Naive thymus-derived CD4-positive, alpha-beta T cell (primary cell): ENCODE measurements at regions not wholly inside any gene's neighbourhood (a gene's known extent, or its start where the extent isn't known, plus 50 kb on each side); places are given as distances from the start of the nearest gene placed in this dataset.

ENCODE experiments used
- ATAC-seq: fragments of 150-1000 bp; cut with Tn5 transposase; 2 replicates; pipeline ENCODE4 v1.10.0; 2021; ENCODE audit warnings: mild to moderate bottlenecking, moderate library complexity
- CTCF ChIA-PET: fragments of 350-600 bp; sonication (Branson Sonifier 250); formaldehyde crosslinking; loops from one replicate; lab custom pipeline; 2021; ENCODE audit warnings: antibody characterized with exemption; lab: Charles Lee
- POLR2A ChIA-PET: fragments of 350-600 bp; sonication (Branson Sonifier 250); formaldehyde crosslinking; loops from one replicate; lab custom pipeline; 2021; ENCODE audit warnings: antibody characterized with exemption, inconsistent platforms; lab: Charles Lee
- DNase-seq, 9 donors: peaks; one replicate each; pipeline versions ENCODE4 v3.0.0 to v3.0.0-alpha.2; 2020 to 2022; ENCODE audit warnings: mixed read lengths in 1 of 9
- H3K27ac ChIP-seq: one replicate; pipeline ENCODE4 v1.7.0; 2013; ENCODE audit warnings: mild to moderate bottlenecking, low read depth, low read length, moderate library complexity
- H3K27me3 ChIP-seq, 2 donors: one replicate each; pipeline ENCODE4 v1.7.0; 2013; ENCODE audit warnings: low read length in 2 of 2, mild to moderate bottlenecking in 2 of 2, moderate library complexity in 2 of 2; ENCODE audit not compliant: control insufficient read depth in 2 of 2, insufficient read depth in 2 of 2
- H3K36me3 ChIP-seq, 3 experiments: 1 replicate in 2 of 3; 2 replicates in 1 of 3; pipeline ENCODE4 v1.7.0; 2013; ENCODE audit warnings: low read length in 3 of 3, mild to moderate bottlenecking in 3 of 3, moderate library complexity in 1 of 3; ENCODE audit not compliant: insufficient read depth in 3 of 3, control insufficient read depth in 2 of 3
- H3K4me1 ChIP-seq, 2 donors: one replicate each; pipeline ENCODE4 v1.7.0; 2013; ENCODE audit warnings: low read length in 2 of 2, mild to moderate bottlenecking in 2 of 2, moderate library complexity in 1 of 2; ENCODE audit not compliant: control insufficient read depth in 2 of 2, insufficient read depth in 2 of 2
- H3K4me3 ChIP-seq: 2 replicates; pipeline ENCODE4 v1.7.0; 2013; ENCODE audit warnings: mild to moderate bottlenecking, low read length
- H3K9me3 ChIP-seq, 3 experiments: 1 replicate in 2 of 3; 2 replicates in 1 of 3; pipeline ENCODE4 v1.7.0; 2013; ENCODE audit warnings: low read length in 3 of 3; ENCODE audit not compliant: control insufficient read depth in 2 of 3
- H3K27ac Mint-ChIP-seq, 9 donors: one replicate each; pipeline ENCODE4 v1.8.0; 2020 to 2022; ENCODE audit warnings: mixed read lengths in 9 of 9, mild to moderate bottlenecking in 8 of 9, moderate library complexity in 5 of 9, inconsistent platforms in 2 of 9
- H3K27me3 Mint-ChIP-seq, 5 donors: one replicate each; pipeline ENCODE4 v1.8.0; 2021 to 2022; ENCODE audit warnings: mixed read lengths in 5 of 5, mild to moderate bottlenecking in 1 of 5
- H3K36me3 Mint-ChIP-seq, 5 donors: one replicate each; pipeline ENCODE4 v1.8.0; 2020 to 2022; ENCODE audit warnings: mixed read lengths in 5 of 5, mild to moderate bottlenecking in 3 of 5, inconsistent platforms in 1 of 5
- H3K4me1 Mint-ChIP-seq, 7 donors: one replicate each; pipeline ENCODE4 v1.8.0; 2020 to 2022; ENCODE audit warnings: mixed read lengths in 7 of 7, mild to moderate bottlenecking in 3 of 7, inconsistent platforms in 1 of 7
- H3K4me3 Mint-ChIP-seq, 10 donors: one replicate each; pipeline ENCODE4 v1.8.0; 2020 to 2022; ENCODE audit warnings: mild to moderate bottlenecking in 10 of 10, mixed read lengths in 10 of 10, moderate library complexity in 6 of 10, inconsistent platforms in 2 of 10
- H3K9me3 Mint-ChIP-seq, 11 donors: one replicate each; pipeline ENCODE4 v1.8.0; 2020 to 2022; ENCODE audit warnings: mixed read lengths in 11 of 11, mild to moderate bottlenecking in 4 of 11, inconsistent platforms in 1 of 11, moderate library complexity in 1 of 11
- intact Hi-C, 2 donors: fragments of 100-400 bp; cut with micrococcal nuclease; formaldehyde crosslinking; loops; one replicate each; pipeline ENCODE4 v1.15.1; 2023

GRCh38 chr2:67625690-67626475, 228.8 kb downstream of the ETAA1 start:
- no peak overlapping the region for H3K27ac ChIP-seq
- Mint-ChIP-seq H3K27ac (no peak overlapping the region), H3K9me3 (peaks cover 0 to 17% (median 2%) of the 10 kb centered on the region in 11 donors), H3K36me3 (no peaks in the 10 kb centered on the region), H3K4me3 (no peak overlapping the region), H3K4me1 (no peaks in the 10 kb centered on the region), H3K27me3 (peaks cover 0 to 6% (median 0%) of the 10 kb centered on the region in 5 donors)
- no peak for ATAC-seq
- ChIA-PET CTCF (no interaction called here), POLR2A (no interaction called here)
- no peaks in the 10 kb centered on the region for H3K27me3 ChIP-seq
- H3K36me3 ChIP-seq, result no peaks in the 10 kb centered on the region
- no peaks in the 10 kb centered on the region for H3K9me3 ChIP-seq
- no peak for DNase-seq
- H3K4me3 ChIP-seq, result no peak overlapping the region
- intact Hi-C loops, result no loop called here
- H3K4me1 ChIP-seq, result no peaks in the 10 kb centered on the region

GRCh38 chr2:67626656-67627055, 229.5 kb downstream of the ETAA1 start:
- Histone ChIP-seq H3K36me3 (no peaks in the 10 kb centered on the region), H3K27ac (no peak overlapping the region), H3K4me1 (no peaks in the 10 kb centered on the region), H3K27me3 (no peaks in the 10 kb centered on the region), H3K9me3 (no peaks in the 10 kb centered on the region), H3K4me3 (no peak overlapping the region)
- peaks cover 0 to 17% (median 2%) of the 10 kb centered on the region in 11 donors for H3K9me3 Mint-ChIP-seq
- H3K27me3 Mint-ChIP-seq, result peaks cover 0 to 6% (median 0%) of the 10 kb centered on the region in 5 donors
- ChIA-PET CTCF (no interaction called here), POLR2A (no interaction called here)
- H3K4me1 Mint-ChIP-seq, result no peaks in the 10 kb centered on the region
- no peak for ATAC-seq
- DNase-seq, result no peak
- H3K27ac Mint-ChIP-seq, result no peak overlapping the region
- intact Hi-C loops, result no loop called here
- H3K36me3 Mint-ChIP-seq, result no peaks in the 10 kb centered on the region
- H3K4me3 Mint-ChIP-seq, result no peak overlapping the region

- no peak overlapping the region for H3K27ac ChIP-seq
- no peak for ATAC-seq
- H3K36me3 Mint-ChIP-seq, result no peaks in the 10 kb centered on the region
- ChIA-PET CTCF (no interaction called here), POLR2A (no interaction called here)
- H3K27ac Mint-ChIP-seq, result no peak overlapping the region
- intact Hi-C loops, result no loop called here
- no peaks in the 10 kb centered on the region for H3K27me3 ChIP-seq
- no peaks in the 10 kb centered on the region for H3K36me3 ChIP-seq
- H3K4me1 Mint-ChIP-seq, result no peaks in the 10 kb centered on the region
- peaks cover 0 to 17% (median 2%) of the 10 kb centered on the region in 11 donors for H3K9me3 Mint-ChIP-seq
- DNase-seq, result no peak
- H3K4me3 Mint-ChIP-seq, result no peak overlapping the region
- no peaks in the 10 kb centered on the region for H3K4me1 ChIP-seq
- peaks cover 0 to 6% (median 0%) of the 10 kb centered on the region in 5 donors for H3K27me3 Mint-ChIP-seq
- H3K4me3 ChIP-seq, result no peak overlapping the region
- H3K9me3 ChIP-seq, result no peaks in the 10 kb centered on the region
These were observed 230.5 kb downstream of the ETAA1 start for GRCh38 chr2:67627456-67628207.

- Mint-ChIP-seq H3K27ac (peak overlapping the region in 1 of 9 donors; percentile 52), H3K4me1 (no peaks in the 10 kb centered on the region), H3K4me3 (no peak overlapping the region), H3K27me3 (peaks cover 0 to 6% (median 0%) of the 10 kb centered on the region in 5 donors), H3K9me3 (peaks cover 0 to 17% (median 2%) of the 10 kb centered on the region in 11 donors), H3K36me3 (no peaks in the 10 kb centered on the region)
- Histone ChIP-seq H3K27ac (no peak overlapping the region), H3K4me3 (no peak overlapping the region), H3K9me3 (no peaks in the 10 kb centered on the region), H3K27me3 (no peaks in the 10 kb centered on the region), H3K4me1 (no peaks in the 10 kb centered on the region), H3K36me3 (no peaks in the 10 kb centered on the region)
- CTCF ChIA-PET, result no interaction called here
- no peak for DNase-seq
- ATAC-seq, result no peak
- intact Hi-C loops, result no loop called here
- POLR2A ChIA-PET, result no interaction called here
These were observed 231.8 kb downstream of the ETAA1 start for GRCh38 chr2:67628892-67629291.

- no peaks in the 10 kb centered on the region for H3K4me1 Mint-ChIP-seq
- intact Hi-C loops, result no loop called here
- CTCF ChIA-PET, result no interaction called here
- no peak overlapping the region for H3K27ac Mint-ChIP-seq
- H3K9me3 ChIP-seq, result no peaks in the 10 kb centered on the region
- H3K36me3 ChIP-seq, result no peaks in the 10 kb centered on the region
- H3K4me1 ChIP-seq, result no peaks in the 10 kb centered on the region
- no peaks in the 10 kb centered on the region for H3K36me3 Mint-ChIP-seq
- POLR2A ChIA-PET, result no interaction called here
- peaks cover 0 to 7% (median 2%) of the 10 kb centered on the region in 11 donors for H3K9me3 Mint-ChIP-seq
- H3K27ac ChIP-seq, result no peak overlapping the region
- no peaks in the 10 kb centered on the region for H3K27me3 ChIP-seq
- H3K27me3 Mint-ChIP-seq, result peaks cover 0 to 3% (median 0%) of the 10 kb centered on the region in 5 donors
- no peak overlapping the region for H3K4me3 Mint-ChIP-seq
- no peak overlapping the region for H3K4me3 ChIP-seq
- no peak for ATAC-seq
- DNase-seq, result no peak
These were observed 234.3 kb downstream of the ETAA1 start for GRCh38 chr2:67631483-67631882.

- Mint-ChIP-seq H3K36me3 (no peaks in the 10 kb centered on the region), H3K27ac (no peak overlapping the region), H3K27me3 (peaks cover 0 to 4% (median 0%) of the 10 kb centered on the region in 5 donors), H3K9me3 (peaks cover 0 to 5% (median 2%) of the 10 kb centered on the region in 11 donors), H3K4me1 (no peaks in the 10 kb centered on the region), H3K4me3 (no peak overlapping the region)
- H3K9me3 ChIP-seq, result no peaks in the 10 kb centered on the region
- ChIA-PET POLR2A (no interaction called here), CTCF (no interaction called here)
- intact Hi-C loops, result no loop called here
- no peak overlapping the region for H3K27ac ChIP-seq
- H3K27me3 ChIP-seq, result no peaks in the 10 kb centered on the region
- H3K36me3 ChIP-seq, result no peaks in the 10 kb centered on the region
- ATAC-seq (no peak), DNase-seq (no peak)
- H3K4me3 ChIP-seq, result no peak overlapping the region
- no peaks in the 10 kb centered on the region for H3K4me1 ChIP-seq
These were observed 236.2 kb downstream of the ETAA1 start for GRCh38 chr2:67633212-67633856.
